ENCODE measurements at regions not wholly inside any gene's neighbourhood (a gene's known extent, or its start where the extent isn't known, plus 50 kb on each side); places are given as distances from the start of the nearest gene placed in this dataset. TPM values are rescaled to one million over a fixed set of nuclear protein-coding genes. Genes with fewer than 3 reads are reported as not detected.

GRCh38 chr1:101089613-101090338, 64.2 kb upstream of the DPH5 start:
- DNase-seq (ENCODE audit: low read depth), result no peak

- DNase-seq (ENCODE audit: low read depth), result no peak
Observed at GRCh38 chr1:101088431-101088830, 62.8 kb upstream of the DPH5 start.

- DNase-seq (ENCODE audit: low read depth), result no peak
Observed at GRCh38 chr1:101086783-101087182, 61.2 kb upstream of the DPH5 start.

DNA sequence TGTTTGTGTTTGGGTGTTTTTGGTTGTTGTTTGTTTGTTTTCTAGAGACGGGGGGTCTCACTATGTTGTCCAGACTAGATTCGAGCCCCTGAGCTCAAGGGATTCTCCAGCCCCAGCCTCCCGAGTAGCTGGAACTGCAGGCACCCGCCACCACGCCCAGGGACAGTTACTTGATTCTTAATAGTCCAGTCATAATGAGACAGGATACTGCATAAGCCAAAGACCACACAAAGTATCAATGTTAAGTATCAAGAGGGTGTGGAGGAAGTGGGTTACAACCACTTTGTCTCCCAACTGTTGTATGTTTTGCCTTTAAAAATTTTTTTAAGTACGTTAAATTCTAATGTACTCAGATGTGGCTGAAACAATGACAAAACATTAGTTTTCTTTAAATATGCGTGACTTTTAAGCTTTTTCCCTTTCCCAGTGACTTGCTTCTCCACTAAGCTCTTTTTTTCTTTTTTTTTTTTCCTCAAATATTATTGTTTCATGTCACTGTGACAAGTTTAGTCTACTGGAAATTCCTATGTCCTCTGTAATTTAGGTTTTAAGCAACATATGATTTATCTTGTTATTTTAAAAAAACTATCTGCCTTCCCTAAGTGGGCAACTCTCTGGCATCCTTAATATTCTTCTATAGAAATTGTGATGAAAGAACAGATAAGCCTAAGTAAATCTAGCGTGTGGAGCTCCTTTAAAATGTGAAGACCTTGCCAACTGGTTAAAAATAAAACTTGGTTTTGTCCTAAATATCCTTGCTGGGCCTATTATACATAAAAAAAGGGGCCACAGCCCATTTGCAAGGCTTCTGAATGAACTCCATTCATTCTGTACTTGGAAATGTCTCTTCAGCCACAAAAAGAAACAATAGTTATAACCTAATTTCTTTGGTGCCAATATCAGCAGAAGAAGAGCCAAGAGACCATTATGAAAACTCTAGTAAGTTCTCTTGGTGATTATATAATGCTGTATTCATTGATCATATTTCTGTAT, 56.2 kb upstream of the DPH5 start:
- DNase-seq (ENCODE audit: low read depth), result no peak

DNA sequence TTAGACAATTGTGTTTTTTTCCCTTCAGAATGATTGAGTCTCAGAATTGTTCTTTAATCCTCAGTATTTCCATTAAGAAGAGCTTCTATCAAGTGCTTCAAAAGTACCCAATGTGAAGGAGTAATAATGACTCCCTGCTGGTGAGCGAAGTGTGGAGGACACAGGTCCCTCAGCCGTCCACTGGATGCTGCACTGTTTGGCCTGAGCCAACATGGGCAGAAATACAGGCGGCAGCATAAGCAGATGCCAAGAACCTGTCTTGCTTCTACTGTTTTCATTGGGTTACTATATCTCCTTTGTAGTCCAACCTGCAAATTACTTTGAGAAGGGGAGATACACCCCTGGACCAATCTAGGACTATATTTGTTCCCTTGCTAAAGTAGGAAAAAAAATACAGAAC, 55.3 kb upstream of the DPH5 start:
- no peak for DNase-seq (ENCODE audit: low read depth)

DNA sequence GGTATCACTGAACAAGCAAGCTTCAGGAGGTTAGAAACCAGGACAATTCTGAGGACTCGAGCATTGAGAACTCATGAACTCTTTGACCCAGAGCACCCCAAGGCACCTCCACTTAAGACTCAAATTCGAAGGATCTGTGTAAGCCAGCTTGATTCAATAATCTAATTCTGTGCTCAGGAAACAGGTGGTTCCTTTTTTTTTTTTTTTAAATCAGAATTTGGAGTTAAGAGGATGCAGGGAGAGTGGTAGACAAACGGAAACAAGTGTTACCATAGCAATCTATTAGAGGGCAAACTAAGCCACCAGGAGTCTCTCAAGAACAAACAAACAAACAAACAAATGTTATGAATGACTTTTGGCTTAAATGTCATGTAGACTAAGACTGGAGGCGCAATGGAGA, 53.8 kb upstream of the DPH5 start:
- no peak for DNase-seq (ENCODE audit: low read depth)

DNA sequence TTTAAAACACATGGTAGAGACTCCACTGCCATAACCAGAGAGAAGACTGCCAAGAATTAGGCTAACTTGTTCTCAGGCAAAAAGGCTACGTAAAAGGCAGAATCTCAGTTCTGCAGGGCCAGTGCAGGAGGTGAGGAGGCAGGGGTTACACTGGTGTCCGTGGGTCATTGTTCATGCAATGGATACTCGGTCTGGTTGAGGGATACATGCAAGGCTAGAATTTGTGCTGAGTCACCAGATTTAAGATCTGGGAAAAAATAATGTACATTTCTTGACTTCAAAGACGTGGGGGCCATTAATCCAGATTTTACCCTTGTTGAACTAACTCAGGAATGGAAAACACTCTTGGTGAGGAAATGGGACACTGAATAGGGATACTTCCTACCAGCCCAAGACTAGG, 52.3 kb upstream of the DPH5 start:
- no peak for DNase-seq (ENCODE audit: low read depth)

DNA sequence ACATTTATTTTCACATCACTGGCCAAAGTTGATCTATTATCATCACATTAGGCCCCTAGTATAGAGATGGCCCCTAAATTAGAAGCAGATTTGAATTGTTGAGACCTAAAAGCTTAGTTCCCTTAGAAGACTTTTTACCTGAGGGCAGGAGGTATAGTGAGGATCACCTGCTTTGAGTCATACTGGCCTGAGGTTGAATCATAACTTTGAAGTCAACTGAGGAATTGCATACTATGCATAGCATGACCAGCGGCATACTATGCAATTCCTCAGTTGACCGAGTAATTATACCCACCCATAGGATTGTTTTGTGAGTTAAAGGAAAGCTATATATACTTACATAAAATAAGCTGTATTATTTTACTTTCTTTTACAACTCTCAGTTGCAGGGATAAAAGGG, 50.3 kb upstream of the DPH5 start:
- no peak for DNase-seq (ENCODE audit: low read depth)

Small RNAs in the stretch of these regions (small RNA-seq; reads per million reads assigned to genes)
- not detected for gene RF00424

All from HT1080 (cell line).